GM12874 (cell line): ENCODE measurements at regions not wholly inside any gene's neighbourhood (a gene's known extent, or its start where the extent isn't known, plus 50 kb on each side); places are given as distances from the start of the nearest gene placed in this dataset.

ENCODE experiments used
- CTCF ChIP-seq: IDR thresholded peaks from 2 replicates; pipeline ENCODE4 v1.5.1; 2011; ENCODE audit warnings: low read depth, mild to moderate bottlenecking, control low read depth, low read length, moderate library complexity; ENCODE audit not compliant: insufficient read depth

GRCh38 chr2:9741110-9741509 lies 102.2 kb upstream of the TAF1B start:
- TF ChIP-seq CTCF, result no peak

GRCh38 chr2:9742601-9743000 lies 100.7 kb upstream of the TAF1B start:
- TF ChIP-seq CTCF, result no peak

GRCh38 chr2:9744256-9745004 lies 98.8 kb upstream of the TAF1B start:
- no peak for TF ChIP-seq CTCF

GRCh38 chr2:9745153-9745899 lies 97.9 kb upstream of the TAF1B start:
- no peak for TF ChIP-seq CTCF

GRCh38 chr2:9747396-9747795 lies 95.9 kb upstream of the TAF1B start:
- TF ChIP-seq CTCF, result no peak

GRCh38 chr2:9748577-9748976 lies 94.7 kb upstream of the TAF1B start:
- TF ChIP-seq CTCF, result no peak

- no peak for TF ChIP-seq CTCF
Measured at GRCh38 chr2:9749546-9750223, 93.6 kb upstream of the TAF1B start.
